GM18868 (cell line): ENCODE measurements at regions not wholly inside any gene's neighbourhood (a gene's known extent, or its start where the extent isn't known, plus 50 kb on each side); places are given as distances from the start of the nearest gene placed in this dataset.
"Not testable (repeated sequence)": the region's sequence is repeated elsewhere in the genome, so short reads cannot be mapped to it uniquely, and the experiment has no call there.

Experiments
- ATAC-seq: cut with Tn5 transposase; IDR thresholded peaks from one replicate; pipeline ENCODE4 v1.9.1; 2021; ENCODE audit warnings: mild to moderate bottlenecking, moderate library complexity; ENCODE audit not compliant: unreplicated experiment

DNA sequence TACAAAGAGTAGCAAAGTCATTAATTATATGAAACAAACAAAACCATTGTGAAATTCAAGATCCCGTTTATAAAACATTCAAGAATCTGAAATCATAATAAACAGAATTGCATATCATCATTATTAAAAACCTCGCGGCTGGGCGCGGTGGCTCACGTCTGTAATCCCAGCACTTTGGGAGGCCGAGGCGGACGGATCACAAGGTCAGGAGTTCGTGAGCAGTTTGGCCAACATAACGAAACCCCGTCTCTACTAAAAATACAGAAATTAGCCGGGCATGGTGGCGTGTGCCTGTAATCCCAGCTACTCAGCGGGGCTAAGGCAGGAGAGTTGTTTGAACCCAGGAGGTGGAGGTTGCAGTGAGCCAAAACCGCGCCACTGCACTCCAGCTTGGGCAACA is 80.3 kb upstream of the COPS8 start:
- ATAC-seq = not testable (repeated sequence)

GRCh38 chr2:237011206-237011795 is 74.4 kb upstream of the COPS8 start:
- ATAC-seq = no peak

GRCh38 chr2:237012004-237012403 is 73.7 kb upstream of the COPS8 start:
- no peak for ATAC-seq

GRCh38 chr2:237012577-237013267 is 73.0 kb upstream of the COPS8 start:
- ATAC-seq = no peak

DNA sequence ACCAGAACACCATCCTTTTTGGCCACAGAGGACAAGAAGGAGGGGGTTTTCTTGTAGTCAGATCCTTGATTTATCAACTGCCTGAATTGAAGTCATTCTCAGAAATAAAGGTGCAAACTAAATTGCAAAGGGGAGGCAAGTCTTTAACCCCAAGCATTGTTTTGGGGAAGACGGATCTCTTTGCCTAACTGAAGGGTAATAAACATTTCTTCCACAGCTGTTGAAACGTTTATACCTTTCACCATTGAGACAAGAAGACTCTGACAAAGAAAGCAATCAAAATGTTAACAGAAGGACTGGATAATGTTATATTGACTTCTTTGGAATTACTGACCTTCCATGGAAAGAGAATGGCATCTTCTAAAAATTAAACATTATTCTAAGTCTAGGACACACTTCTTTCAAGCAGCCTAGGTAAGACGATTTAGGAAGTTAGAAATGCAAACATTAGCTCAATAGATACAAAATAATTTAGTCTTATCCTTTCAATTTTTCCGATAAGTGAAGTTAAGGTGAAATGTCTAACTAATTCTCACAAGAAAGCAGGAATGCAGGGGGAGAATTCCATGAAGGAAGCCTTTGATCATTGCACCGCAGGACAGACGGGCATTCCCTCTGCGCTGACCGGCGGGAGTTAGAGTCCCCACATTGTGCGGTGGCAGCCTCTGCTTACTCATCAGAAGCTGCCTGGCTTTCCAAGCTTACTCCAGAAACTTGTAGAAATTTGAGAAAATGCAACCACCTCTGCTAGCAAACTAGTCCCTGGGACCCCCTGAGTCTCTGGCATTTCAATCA is 69.4 kb upstream of the COPS8 start:
- no peak for ATAC-seq

DNA sequence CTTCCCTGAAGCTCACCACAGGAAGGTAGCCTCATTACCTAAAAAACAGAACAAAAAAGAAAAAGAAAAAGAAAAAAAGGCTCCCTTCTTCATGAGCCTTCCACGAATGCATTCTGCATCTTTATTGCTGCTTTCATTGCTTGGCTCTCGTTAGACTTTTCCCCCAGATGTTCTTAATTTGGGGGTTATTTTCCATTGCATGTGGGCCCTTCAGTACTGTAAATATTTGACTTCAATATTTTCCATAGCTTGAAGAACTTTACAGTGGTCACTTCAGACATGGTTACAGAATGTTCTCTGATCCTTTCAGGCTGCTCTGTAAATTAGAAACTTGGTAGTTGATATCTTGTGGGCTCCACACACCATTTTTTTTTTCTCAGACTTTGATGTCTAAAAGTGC is 65.6 kb upstream of the COPS8 start:
- ATAC-seq = no peak

- ATAC-seq = no peak
Observed at GRCh38 chr2:237022533-237022932, 63.2 kb upstream of the COPS8 start.

- no peak for ATAC-seq
Observed at GRCh38 chr2:237024255-237024654, 61.4 kb upstream of the COPS8 start.

DNA sequence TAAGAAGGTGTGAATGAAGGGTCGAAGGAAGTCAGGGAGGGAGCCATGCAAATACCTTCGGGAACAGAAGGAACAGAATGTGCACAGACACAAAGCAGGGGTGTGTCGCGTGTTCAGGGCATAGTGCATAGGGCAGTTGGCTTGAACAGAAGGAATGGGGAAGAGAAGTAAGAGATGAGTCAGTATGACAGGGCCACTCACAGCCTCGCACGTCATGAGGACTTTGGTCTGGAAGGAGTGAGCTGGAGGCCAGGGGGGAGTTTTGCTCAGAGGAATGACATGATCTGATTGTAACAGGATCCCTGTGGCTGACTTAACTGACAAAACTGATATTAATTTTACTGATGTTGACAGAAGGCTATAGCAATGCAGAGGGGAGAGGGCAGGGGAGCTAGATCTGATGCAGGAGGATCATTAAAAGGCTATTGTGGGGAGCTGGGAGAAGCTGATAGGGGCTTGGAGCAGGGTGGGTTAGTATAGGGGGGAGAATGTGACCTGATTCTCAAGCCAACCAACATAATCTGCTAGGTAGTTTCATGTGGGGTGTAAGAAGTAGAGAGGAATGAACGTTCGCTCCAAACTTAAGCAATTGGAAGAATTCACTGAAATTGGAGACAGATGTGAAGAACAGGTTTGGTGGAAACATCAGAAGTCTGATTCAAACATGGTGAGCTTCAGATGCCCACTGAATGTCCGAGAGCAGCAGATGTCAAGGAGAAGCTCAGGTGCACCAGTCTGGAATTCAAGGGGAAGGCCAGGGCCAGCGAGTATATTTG is 60.4 kb upstream of the COPS8 start:
- ATAC-seq = no peak

DNA sequence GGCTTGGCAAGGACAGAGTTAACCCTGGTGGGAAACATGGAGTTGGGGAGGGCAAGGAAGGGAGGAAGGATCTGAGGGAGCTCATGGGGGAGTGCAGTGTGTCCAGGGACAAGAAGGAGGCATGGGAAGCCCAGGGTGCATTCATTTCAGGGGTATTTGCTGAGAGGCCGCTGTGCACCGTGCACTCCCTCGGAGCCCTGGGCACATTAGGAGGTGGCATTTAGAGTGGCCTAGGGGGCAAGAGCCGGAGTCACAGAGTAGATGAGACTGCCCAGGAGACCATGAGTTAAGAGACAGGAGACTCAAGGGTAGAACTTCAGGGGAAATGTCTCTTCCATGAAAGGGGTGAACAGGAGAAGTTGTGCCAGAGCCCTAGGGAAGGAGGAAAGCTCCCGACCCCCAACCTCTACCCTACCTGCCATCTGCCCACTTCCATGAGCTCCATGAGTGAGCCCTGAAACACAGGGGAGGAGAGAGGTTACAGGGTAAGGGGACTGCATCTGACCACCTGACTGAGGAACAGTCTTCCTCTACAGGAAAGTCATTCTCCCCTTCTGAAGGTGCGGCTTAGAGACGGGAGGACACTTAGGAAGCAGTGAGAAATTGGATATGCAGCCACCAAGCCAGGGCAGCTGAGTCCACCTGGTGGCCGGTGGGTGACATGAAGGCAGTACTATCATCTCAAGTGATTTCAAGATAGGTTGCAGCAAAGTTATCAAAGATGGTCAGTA is 58.5 kb upstream of the COPS8 start:
- ATAC-seq = no peak

- no peak for ATAC-seq
Observed at GRCh38 chr2:237027712-237028029, 58.0 kb upstream of the COPS8 start.

GRCh38 chr2:237030382-237030781 is 55.3 kb upstream of the COPS8 start:
- no peak for ATAC-seq

DNA sequence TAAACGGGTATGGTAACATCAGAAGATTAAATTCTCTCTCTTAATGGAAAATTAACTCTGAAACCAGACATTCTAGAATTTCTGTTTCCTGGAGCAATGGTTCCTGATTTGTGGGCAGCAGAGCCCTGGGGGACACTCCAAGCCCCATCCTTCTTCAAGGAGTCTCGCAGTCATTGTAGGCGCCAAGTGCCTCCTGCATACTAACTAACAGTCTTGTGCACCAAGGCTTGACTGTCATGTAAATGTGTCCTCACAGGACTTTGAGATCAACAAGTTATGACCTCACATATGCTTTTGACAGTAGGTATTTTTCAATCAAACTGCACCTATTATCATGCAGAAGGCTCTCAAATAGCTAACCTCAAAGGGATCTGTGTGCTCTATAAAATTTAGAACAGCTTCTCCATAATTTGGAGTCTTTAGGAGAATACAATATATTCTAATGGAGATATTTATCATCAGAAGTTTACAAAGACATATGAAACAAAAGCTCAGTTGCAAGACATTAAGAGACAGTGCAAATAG is 52.1 kb upstream of the COPS8 start:
- ATAC-seq = no peak

DNA sequence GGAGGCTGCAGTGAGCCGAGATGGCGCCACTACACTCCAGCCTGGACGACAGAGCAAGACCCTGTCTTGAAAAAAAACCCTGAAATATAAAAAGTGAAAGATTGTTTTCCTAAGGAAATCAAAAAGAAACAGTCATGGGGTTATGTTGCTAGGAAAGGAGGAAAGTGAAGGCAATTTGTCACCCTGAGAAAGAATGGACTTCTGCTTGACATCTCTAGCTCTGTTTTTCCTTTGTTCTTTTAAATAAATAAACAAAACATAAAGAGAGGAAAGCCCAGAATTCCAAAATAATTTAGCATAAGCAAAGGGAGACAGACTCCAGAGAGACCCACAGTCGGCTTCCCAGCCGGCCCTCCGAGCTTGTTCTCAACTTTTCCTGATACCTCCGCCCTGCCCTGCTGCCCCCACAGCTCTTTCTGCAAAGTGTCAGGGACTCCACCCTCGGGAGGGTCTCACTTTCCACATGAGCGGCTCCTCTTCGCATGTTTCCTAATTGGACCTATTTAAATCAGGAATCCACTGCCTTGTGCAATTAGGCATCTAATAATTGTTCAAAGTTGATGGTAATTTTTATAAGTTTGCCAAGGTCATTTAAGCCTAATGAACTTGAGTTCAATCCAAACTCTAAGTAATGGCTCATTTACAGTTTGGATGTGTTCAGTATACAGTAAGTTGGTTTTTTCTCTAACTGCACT is 49.8 kb upstream of the COPS8 start:
- ATAC-seq = no peak
